GM12864 (cell line): ENCODE measurements at regions not wholly inside any gene's neighbourhood (a gene's known extent, or its start where the extent isn't known, plus 50 kb on each side); places are given as distances from the start of the nearest gene placed in this dataset.

Source experiments
- DNase-seq: peaks from one replicate; pipeline ENCODE4 v3.0.0-alpha.2; 2011; ENCODE audit warnings: low read depth
- H3K4me3 ChIP-seq: 2 replicates; pipeline ENCODE4 v1.5.1; 2011; ENCODE audit warnings: mild to moderate bottlenecking, low read depth, low read length, control low read depth
- TF ChIP-seq, protein P1 (sequence below): IDR thresholded peaks from 2 replicates; pipeline ENCODE4 v1.5.1; 2011; ENCODE audit warnings: low read depth, mild to moderate bottlenecking, moderate library complexity, low read length, control low read depth, inconsistent platforms; ENCODE audit errors: missing control alignments

DNA sequence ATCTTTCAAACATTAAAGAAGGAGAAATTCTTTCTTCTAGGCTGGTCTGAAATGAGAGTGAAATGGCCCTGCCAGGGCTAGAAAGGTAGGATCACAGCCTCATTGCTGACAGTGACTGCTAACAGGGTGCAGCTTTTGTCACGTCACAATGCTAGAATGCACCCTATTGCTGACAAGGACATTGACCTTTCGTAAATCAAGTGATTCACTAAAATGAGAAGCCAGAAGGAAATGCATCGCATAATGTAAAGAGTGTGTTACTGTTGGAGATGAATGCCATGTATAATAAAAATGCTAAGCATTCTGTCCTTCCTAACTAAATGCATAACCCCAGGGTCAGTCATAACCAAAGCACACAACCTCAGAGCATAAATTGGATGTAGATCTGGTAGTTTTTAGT is 732.9 kb downstream of the TDRD15 start:
- no peak for DNase-seq
- TF ChIP-seq, protein P1, sequence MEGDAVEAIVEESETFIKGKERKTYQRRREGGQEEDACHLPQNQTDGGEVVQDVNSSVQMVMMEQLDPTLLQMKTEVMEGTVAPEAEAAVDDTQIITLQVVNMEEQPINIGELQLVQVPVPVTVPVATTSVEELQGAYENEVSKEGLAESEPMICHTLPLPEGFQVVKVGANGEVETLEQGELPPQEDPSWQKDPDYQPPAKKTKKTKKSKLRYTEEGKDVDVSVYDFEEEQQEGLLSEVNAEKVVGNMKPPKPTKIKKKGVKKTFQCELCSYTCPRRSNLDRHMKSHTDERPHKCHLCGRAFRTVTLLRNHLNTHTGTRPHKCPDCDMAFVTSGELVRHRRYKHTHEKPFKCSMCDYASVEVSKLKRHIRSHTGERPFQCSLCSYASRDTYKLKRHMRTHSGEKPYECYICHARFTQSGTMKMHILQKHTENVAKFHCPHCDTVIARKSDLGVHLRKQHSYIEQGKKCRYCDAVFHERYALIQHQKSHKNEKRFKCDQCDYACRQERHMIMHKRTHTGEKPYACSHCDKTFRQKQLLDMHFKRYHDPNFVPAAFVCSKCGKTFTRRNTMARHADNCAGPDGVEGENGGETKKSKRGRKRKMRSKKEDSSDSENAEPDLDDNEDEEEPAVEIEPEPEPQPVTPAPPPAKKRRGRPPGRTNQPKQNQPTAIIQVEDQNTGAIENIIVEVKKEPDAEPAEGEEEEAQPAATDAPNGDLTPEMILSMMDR = no peak
- H3K4me3 ChIP-seq = no peak overlapping the region

DNA sequence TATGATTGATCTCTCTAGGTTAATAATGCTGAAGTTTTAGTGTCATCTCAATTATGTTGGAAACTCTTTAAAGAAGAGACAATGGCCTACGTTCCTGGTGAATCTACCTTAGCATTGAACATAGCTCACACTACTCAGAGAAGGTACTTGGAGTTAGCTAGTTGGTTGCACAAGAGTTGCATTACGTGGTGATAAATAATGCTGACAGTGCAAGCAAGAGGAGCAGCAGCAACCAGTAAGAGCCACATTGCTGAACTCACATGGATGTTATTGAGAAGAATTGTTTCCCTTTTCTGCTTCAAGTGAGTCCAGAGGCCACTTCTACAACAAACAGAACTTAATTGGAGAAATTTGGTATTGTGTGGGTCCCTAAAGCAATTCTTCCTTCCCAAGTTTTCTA is 737.1 kb downstream of the TDRD15 start:
- no peak for DNase-seq
- no peak overlapping the region for H3K4me3 ChIP-seq
- TF ChIP-seq, protein P1 = no peak

DNA sequence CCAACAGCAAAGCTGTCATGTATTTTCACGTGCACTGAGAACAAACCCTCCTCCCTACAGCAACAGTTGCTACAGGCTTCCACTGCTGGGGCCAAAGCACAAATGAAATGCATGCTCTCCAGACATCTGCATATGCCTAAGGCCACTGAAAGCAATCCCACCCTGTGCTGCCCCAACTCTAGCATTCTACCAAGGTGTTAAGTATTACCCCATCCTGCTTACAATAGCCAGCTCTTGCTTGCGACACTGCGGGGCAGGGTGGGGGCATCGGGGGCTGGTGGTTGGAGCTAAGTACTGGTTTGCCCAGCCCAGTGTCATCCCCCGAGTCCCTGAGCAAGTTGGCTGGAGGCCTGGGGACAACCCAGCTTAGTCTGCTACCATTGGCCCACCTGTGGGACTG is 742.5 kb downstream of the TDRD15 start:
- H3K4me3 ChIP-seq = no peak overlapping the region
- TF ChIP-seq, protein P1 = no peak
- DNase-seq = no peak

DNA sequence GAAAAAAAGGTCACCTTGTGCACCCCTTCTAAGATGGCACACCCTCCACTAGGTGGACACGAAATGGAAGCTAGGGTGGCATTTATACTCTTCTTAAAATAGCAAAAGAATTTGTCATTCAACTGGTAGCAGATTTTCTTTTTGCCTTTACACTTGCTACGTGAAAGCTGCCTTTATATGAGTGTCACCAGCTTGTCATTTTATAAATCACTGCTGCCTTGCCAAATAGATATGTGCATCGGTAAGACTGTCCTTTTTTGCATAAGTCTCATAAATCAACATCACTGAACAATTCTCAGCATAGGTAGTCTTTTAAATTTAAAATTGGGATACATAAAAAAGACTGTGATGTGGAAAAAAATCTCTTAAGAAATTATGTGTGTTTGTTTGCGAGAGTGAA is 764.1 kb downstream of the TDRD15 start:
- TF ChIP-seq, protein P1 = no peak
- H3K4me3 ChIP-seq = no peak overlapping the region
- no peak for DNase-seq

DNA sequence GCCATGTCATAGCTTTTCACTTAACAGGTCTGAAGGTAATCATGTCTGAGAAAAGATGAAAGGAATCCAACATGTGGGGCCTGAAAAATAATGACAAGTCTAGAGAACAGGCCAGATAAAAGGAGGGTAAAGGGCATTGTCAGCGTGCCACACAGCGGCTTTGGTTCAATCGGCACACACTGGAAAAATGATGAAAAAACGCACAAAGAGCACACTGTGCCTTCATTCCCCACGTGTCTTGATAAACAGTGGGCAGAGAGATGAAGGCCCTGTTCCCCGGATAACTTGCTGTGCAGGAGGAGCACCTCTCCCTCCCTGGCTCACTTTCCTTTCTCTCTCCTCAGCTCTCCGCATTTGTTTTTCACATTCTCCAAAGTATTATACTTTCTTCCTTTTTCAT is 766.3 kb downstream of the TDRD15 start:
- H3K4me3 ChIP-seq = no peak overlapping the region
- DNase-seq = no peak
- TF ChIP-seq, protein P1 = no peak

DNA sequence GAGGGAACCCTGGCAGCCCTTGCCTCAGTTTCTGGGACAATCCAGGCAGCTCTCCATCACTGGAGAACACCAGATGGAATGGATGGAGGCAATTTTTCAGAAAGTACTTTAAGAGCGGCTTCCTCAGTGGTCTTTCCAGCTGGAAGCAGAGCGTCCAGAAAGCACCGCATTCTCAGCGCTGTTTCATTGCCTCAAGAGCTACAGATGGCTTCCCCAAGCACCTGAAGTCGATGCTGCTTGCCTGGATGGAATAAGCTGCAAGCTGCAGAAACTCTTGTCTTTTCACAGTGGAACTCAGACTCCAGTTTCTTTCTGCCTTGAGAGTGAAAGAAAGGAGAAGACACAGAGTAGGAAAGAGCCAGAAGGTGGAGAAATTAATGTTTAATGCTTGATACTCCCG is 766.9 kb downstream of the TDRD15 start:
- DNase-seq = no peak
- no peak overlapping the region for H3K4me3 ChIP-seq
- TF ChIP-seq, protein P1 = no peak

DNA sequence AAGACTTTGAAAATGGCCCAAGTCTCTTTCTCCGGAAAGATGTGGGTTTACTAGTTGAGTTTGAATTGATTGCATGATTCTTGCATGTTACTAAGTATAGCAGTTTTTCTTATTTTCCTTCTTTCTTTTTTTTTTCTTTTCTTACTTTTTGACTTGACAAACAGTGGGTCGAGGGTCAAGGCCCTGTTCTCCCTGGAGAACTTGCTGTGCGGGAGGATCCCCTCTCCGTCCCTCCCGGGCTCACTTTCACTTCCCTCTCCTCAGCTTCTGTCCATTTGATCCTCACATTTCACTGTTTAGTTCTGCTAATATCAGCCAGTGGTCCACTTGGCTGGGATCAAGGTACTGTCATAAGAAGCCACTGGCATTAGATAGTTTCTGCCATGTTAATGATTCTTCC is 767.4 kb downstream of the TDRD15 start:
- DNase-seq = no peak
- no peak overlapping the region for H3K4me3 ChIP-seq
- TF ChIP-seq, protein P1 = no peak
